ENCODE measurements at regions not wholly inside any gene's neighbourhood (a gene's known extent, or its start where the extent isn't known, plus 50 kb on each side); places are given as distances from the start of the nearest gene placed in this dataset.

GRCh38 chr2:7841751-7842150, 840.1 kb upstream of the ID2 start:
- Histone ChIP-seq H3K27me3 (peaks cover 0 to 3% (median 0%) of the 10 kb centered on the region in 3 donors), H3K4me3 (no peak overlapping the region), H3K36me3 (no peaks in the 10 kb centered on the region), H3K4me1 (no peaks in the 10 kb centered on the region), H3K9me3 (no peaks in the 10 kb centered on the region), H3K27ac (no peak overlapping the region)
- no peak for TF ChIP-seq CTCF (IDR thresholded peaks at IDR 0.05 in 4 of 5, conservative IDR thresholded peaks at IDR 0.05 in 1 of 5)
- no peak for TF ChIP-seq POLR2A (IDR thresholded peaks at IDR 0.05)
- no peak for DNase-seq
- no peak for ATAC-seq
- intact Hi-C loops (cut with DNase I; ENCODE audit: low total_unique reads) (no loop called here), in situ Hi-C loops (cut with MboI; ENCODE audit: low sequenced_read_pairs in 4 of 4) (no loop called here)

GRCh38 chr2:7844414-7844965, 837.4 kb upstream of the ID2 start:
- intact Hi-C loops (cut with DNase I; ENCODE audit: low total_unique reads), result no loop called here
- Histone ChIP-seq H3K36me3 (no peaks in the 10 kb centered on the region), H3K27ac (no peak overlapping the region), H3K27me3 (peaks cover 0 to 3% (median 0%) of the 10 kb centered on the region in 3 donors), H3K4me3 (no peak overlapping the region), H3K4me1 (no peaks in the 10 kb centered on the region), H3K9me3 (no peaks in the 10 kb centered on the region)
- DNase-seq (no peak), ATAC-seq (no peak)
- in situ Hi-C loops (cut with MboI; ENCODE audit: low sequenced_read_pairs in 4 of 4), result no loop called here
- TF ChIP-seq POLR2A (IDR thresholded peaks at IDR 0.05) (no peak), CTCF (IDR thresholded peaks at IDR 0.05 in 4 of 5, conservative IDR thresholded peaks at IDR 0.05 in 1 of 5) (no peak)

GRCh38 chr2:7845332-7845731, 836.5 kb upstream of the ID2 start:
- H3K36me3 ChIP-seq, result no peaks in the 10 kb centered on the region
- in situ Hi-C loops (cut with MboI; ENCODE audit: low sequenced_read_pairs in 4 of 4), result no loop called here
- peaks cover 0 to 3% (median 0%) of the 10 kb centered on the region in 3 donors for H3K27me3 ChIP-seq
- ATAC-seq, result no peak
- H3K9me3 ChIP-seq, result no peaks in the 10 kb centered on the region
- TF ChIP-seq CTCF (IDR thresholded peaks at IDR 0.05 in 4 of 5, conservative IDR thresholded peaks at IDR 0.05 in 1 of 5), result no peak
- TF ChIP-seq POLR2A (IDR thresholded peaks at IDR 0.05), result no peak
- intact Hi-C loops (cut with DNase I; ENCODE audit: low total_unique reads), result no loop called here
- H3K4me3 ChIP-seq, result no peak overlapping the region
- H3K27ac ChIP-seq, result no peak overlapping the region
- DNase-seq, result no peak
- no peaks in the 10 kb centered on the region for H3K4me1 ChIP-seq

GRCh38 chr2:7846607-7847006, 835.2 kb upstream of the ID2 start:
- Histone ChIP-seq H3K27ac (no peak overlapping the region), H3K4me1 (no peaks in the 10 kb centered on the region), H3K9me3 (no peaks in the 10 kb centered on the region), H3K27me3 (peaks cover 0 to 3% (median 0%) of the 10 kb centered on the region in 3 donors), H3K4me3 (no peak overlapping the region), H3K36me3 (no peaks in the 10 kb centered on the region)
- no peak for TF ChIP-seq CTCF (IDR thresholded peaks at IDR 0.05 in 4 of 5, conservative IDR thresholded peaks at IDR 0.05 in 1 of 5)
- TF ChIP-seq POLR2A (IDR thresholded peaks at IDR 0.05), result no peak
- intact Hi-C loops (cut with DNase I; ENCODE audit: low total_unique reads), result no loop called here
- DNase-seq, result no peak
- no peak for ATAC-seq
- in situ Hi-C loops (cut with MboI; ENCODE audit: low sequenced_read_pairs in 4 of 4), result no loop called here

GRCh38 chr2:7847321-7847720, 834.5 kb upstream of the ID2 start:
- in situ Hi-C loops (cut with MboI; ENCODE audit: low sequenced_read_pairs in 4 of 4), result no loop called here
- Histone ChIP-seq H3K27ac (no peak overlapping the region), H3K9me3 (no peaks in the 10 kb centered on the region), H3K27me3 (peaks cover 0 to 3% (median 0%) of the 10 kb centered on the region in 3 donors), H3K4me3 (no peak overlapping the region), H3K4me1 (no peaks in the 10 kb centered on the region), H3K36me3 (no peaks in the 10 kb centered on the region)
- no peak for DNase-seq
- TF ChIP-seq POLR2A (IDR thresholded peaks at IDR 0.05), result no peak
- no peak for TF ChIP-seq CTCF (IDR thresholded peaks at IDR 0.05 in 4 of 5, conservative IDR thresholded peaks at IDR 0.05 in 1 of 5)
- no peak for ATAC-seq
- intact Hi-C loops (cut with DNase I; ENCODE audit: low total_unique reads), result no loop called here
